SKM-1 treated with dmso at 0.1 percent for 144 hours (cell line): ENCODE measurements at regions not wholly inside any gene's neighbourhood (a gene's known extent, or its start where the extent isn't known, plus 50 kb on each side); places are given as distances from the start of the nearest gene placed in this dataset.

Experiments
- DNase-seq: peaks from one replicate; lab custom pipeline; 2025; ENCODE audit not compliant: unreplicated experiment; lab: John Stamatoyannopoulos, UW

DNA sequence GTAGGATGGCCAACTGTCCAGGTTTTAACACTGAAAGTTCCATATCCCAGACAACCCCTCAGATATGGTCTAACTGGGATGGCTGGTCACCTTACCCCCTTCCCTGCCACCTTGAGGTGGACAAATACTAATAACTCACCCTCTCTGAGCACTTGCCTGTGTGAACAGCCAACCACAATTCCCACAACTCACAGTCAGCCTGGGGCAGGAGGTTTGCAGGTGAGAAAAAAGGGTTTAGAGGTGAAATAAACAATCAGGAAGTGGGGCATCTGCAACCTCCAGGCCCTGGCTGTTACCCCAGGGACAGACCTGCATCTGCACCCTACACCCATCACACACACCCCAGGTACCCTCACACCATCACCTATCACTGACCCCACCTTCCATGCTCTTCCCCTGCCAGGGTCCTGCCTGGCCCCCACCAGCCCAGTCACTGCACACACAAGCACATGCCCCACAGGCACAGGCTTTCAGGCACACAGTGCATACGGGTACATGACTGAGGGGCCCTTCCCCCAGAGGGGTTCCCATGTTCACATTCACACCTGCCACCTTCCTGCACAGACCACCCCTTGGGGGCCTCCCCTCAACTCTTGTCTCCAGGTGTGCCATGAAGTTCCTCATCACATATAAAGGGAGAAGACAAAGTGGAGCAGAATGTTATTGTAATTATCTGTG lies 679.5 kb downstream of the MATN1 start:
- DNase-seq, result no peak

GRCh38 chr1:30043256-30043655 lies 680.1 kb downstream of the MATN1 start:
- DNase-seq, result no peak

DNA sequence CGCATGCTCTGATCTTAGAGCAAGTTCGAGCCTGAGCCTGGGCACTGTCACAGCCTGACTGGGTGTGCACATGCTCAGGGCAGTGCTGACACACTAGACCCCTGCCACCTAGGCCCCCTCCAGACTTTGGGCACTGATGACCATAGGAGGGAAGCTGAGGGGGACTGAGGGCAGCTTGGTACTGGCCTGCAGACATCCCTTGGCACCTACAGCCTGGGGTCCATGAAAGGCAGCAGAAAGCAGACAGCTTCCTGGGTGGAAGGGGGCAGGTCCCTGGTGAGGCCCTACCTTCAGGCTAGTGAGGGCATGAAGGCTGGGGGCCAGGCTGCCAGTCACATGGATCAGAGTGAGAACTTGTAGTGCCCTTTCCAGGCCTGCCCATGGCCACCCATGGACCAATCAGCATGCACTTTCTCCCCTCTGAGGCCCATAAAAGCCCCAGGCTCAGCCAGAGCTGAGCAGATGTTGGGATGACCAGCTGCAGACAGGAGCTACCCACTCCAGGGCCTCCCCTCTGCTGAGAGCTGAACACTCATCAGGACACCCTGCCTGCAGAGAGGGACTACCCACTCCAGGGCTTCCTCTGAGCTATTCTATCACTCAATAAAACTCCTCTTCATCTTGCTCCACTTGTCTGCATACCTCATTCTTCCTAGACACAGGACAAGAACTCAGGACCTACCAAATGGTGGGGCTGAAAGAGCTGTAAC lies 680.8 kb downstream of the MATN1 start:
- DNase-seq, result no peak

DNA sequence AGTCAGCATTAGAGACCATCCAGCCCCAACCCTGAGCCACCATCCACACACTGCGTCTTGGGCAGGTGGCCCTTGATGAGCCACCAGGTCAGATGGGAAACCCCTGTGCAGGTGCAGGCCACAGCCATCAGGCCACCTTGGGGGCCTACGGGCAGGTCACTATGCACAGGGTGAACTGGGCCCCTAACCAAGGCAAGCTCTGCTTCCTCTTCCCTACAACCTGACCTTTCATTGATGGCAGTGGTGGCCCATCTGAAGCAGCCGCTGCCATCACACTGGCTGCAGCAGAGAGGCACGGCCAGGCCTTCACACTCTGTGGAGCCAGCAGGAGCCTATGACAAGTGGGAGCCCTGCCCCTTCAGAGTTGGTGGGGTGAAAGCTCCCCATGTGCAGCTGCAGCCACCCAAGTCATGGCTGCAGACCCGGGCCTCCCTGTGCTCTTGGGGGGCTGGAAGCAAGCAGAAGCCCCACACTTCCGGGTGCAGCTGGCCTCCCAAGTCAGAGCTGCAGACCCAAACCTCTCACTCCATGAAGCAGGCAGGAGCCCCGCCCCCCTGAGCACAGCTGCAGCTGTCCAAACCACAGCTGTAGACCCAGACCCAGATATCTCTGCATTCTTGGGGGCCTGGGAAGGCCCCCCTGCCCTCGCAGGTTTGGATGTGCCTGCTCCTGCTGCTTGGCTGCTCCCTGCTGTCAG lies 681.5 kb downstream of the MATN1 start:
- DNase-seq, result no peak

DNA sequence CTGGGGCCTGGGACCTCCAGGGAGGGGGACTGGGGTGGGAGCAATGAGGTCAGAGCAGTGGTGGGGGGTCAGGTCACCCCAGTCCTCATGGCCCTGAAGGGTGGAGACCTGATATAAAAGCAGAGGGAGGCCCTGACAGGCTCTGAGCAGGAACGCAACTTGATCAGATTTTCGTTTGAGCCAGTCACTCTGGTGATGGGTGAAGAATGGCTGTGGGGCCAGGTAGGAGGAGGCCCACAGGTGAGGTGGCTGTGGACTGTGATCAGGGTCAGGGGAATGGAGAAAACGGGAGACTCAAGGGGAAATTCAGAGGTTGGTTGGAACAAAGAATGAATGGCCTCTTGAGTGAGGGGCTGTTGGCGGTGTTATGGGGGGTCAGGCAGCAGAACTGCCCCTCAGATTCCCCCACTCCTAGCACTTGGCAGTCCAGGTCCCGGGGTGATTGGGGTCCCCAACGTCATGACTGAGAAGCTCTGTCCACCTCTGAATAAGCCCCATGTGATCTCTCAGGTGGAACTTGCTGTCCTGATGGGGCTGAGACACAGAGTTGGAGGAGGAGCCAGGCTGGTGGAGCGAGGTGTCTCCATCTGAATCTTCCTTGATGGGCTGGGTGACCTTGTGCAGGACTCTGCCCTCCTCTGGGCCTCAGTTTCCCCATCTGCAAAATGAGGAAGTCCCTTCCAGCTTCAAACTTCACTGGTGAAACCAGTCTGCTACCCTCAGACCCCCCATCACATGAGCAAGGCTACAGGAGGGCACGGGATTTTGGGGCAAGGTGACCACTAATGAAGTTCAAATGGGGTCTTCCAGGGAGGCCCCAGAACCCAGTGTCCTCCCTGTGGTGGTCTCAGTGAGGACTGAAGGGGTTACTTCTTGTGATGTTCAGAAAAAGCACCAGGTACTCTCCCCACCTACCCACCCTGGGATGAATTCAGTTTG lies 683.0 kb downstream of the MATN1 start:
- DNase-seq, result no peak

GRCh38 chr1:30039354-30040080 lies 683.9 kb downstream of the MATN1 start:
- no peak for DNase-seq

DNA sequence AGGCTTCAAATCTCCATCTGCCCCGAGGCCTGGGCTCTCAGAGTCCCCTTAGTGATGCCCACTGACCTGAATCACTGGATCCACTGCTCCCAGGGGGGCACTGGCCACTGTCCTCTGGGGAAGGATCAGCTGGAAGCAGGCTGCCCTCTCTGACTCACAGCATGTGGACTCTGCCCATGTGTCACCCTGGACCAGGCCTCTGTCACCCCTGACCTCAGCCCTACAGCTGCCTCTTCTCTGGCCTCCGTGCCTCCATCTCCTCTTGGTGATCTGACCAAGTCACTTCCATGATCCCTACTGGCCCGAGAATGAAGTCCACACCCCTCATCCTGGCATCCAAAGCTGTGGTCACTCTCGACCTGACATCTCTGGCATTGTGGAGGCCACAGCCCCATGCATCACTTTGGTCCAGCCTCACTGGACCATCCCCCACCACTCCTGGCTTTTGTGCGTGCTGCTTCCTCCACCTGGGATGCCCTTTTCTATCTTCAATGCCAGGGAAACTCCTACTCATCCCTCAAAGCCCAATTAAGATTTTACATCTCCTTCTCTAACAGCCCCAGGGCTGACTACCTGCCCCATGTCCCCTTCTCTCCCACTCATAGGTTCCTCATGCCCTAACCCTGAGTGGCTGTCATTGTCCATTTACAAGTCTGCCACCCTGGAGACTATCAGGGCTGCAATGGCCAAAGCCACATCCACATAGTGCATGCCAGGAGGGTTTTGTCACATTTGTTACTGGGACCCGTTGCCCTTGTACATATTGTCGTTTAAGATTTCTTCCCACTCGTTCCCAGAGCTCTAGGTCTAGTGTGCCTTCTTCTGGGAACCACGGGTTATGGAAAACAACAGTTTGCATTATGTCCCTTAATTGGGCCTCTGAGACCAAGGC lies 685.0 kb downstream of the MATN1 start:
- no peak for DNase-seq

DNA sequence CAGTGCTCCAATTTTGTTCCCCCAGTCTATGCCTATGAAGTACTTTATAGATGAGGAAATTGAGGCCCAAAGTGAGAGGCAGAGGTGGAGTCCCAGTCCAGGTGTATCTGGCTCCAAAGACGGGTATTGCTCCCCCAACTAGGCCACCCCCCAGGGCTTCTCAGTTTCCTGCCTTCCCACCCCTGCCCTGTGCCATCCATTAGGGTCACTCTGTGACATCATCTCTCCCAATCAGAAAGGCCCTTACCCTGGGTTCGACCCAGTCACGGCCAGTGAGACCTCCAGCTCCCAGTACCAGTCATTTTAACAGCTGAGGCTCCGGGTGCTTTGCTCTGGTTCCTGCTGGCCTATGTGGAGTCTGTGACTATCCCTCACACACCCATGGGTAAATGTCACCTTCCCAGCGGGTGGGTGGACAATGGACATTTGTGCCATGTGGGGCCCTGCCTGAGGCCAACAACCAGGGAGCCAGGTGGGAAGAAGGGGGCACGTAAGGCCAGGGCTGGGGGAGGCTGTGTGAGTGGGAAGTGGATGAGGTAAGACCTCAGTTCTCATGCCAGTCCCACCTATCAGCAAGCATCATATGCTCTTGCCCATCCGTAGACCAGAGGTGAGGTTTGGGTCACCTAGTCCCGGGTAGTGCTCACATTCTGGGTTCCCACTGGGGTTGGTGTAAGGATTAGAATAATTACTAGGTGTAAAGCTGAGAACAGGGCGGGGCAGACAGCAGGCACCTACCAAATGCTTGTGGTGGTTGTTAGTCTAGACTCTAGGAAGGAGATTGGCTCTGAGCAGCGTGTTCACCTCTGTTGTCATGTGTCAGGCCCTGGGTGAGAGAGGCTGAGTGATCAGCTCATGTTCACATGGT lies 685.9 kb downstream of the MATN1 start:
- no peak for DNase-seq

- no peak for DNase-seq
These were observed 686.7 kb downstream of the MATN1 start for GRCh38 chr1:30036666-30037065.

- no peak for DNase-seq
These were observed 687.2 kb downstream of the MATN1 start for GRCh38 chr1:30036229-30036547.

DNA sequence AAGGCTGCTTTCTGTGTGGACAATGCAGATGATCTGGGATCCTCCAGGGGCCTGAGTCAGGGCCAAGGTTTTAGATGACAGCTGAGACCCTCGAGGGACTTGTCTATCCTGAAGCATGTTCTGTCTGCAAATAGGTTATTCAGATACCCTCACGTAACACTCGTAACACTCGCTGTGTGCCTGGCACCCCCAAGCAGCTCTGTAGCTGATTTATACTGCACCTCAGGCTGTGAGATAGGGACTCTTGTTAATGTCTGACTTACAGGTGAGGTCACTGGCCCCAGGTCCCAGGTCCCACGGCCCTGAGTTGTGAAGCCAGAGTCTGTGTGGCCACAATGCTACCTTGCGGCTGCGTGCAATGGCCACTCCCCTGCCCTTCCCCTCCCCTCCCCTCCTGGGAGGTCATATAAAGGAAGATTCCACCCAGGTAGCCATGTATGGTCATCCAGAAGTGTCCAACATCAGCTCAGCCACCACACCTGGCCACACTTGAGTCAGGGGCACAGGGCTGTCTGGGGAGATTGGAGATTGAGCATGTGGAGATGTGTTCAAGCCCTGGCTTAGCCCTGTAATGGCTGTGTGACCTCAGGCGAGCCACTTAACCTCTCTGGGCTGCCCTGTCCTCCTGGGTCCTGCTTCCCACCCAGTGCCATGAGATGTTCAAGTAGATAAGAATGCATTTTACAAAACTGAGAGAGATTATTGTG lies 687.7 kb downstream of the MATN1 start:
- DNase-seq, result no peak

- no peak for DNase-seq
These were observed 688.5 kb downstream of the MATN1 start for GRCh38 chr1:30034627-30035521.

- no peak for DNase-seq
These were observed 689.2 kb downstream of the MATN1 start for GRCh38 chr1:30034105-30034626.

- no peak for DNase-seq
These were observed 689.9 kb downstream of the MATN1 start for GRCh38 chr1:30033256-30034104.

DNA sequence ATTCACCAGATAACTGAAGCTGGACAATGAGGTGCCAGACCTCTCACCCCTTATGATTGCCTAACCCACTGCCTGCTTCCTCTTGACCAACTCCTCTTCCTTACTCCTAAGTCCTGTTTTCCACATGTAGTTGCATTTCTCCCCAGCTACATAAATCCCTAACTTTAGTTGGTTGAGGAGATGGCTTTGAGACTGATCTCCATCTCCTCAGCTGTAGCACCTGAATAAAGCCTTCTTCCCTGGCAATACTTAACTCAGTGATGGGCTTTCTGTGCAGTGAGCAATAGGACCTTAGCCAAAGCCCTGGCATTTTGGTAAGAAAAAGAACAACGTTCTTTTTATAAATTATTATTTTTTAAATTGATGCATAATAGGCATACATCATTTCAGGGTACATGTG lies 691.1 kb downstream of the MATN1 start:
- no peak for DNase-seq

- DNase-seq, result no peak
These were observed 693.7 kb downstream of the MATN1 start for GRCh38 chr1:30029677-30030076.
